Lung (tissue), 11 donors: ENCODE measurements at regions not wholly inside any gene's neighbourhood (a gene's known extent, or its start where the extent isn't known, plus 50 kb on each side); places are given as distances from the start of the nearest gene placed in this dataset.

ENCODE experiments used
- ATAC-seq: fragments of 200-7000 bp; cut with Tn5 transposase; one replicate; pipeline ENCODE4 v1.9.1; 2020; ENCODE audit warnings: moderate number of reproducible peaks; ENCODE audit not compliant: insufficient read depth, low FRiP score
- DNase-seq, 3 donors: peaks; one replicate each; pipeline ENCODE4 v3.0.0-alpha.2; 2013 to 2017
- H3K27ac ChIP-seq, 2 donors: one replicate each; pipeline ENCODE4 v1.5.1; 2013; ENCODE audit warnings: mild to moderate bottlenecking in 2 of 2, moderate library complexity in 2 of 2, control low read depth in 1 of 2, inconsistent platforms in 1 of 2, low read depth in 1 of 2, low read length in 1 of 2
- H3K27me3 ChIP-seq, 3 donors: one replicate each; pipeline ENCODE4 v1.5.1; 2013; ENCODE audit warnings: low read length in 2 of 3; ENCODE audit not compliant: control insufficient read depth in 3 of 3, insufficient read depth in 3 of 3
- H3K36me3 ChIP-seq, 4 donors: one replicate each; pipeline ENCODE4 v1.5.1; 2013; ENCODE audit warnings: low read length in 4 of 4, mild to moderate bottlenecking in 1 of 4, moderate library complexity in 1 of 4; ENCODE audit not compliant: control insufficient read depth in 4 of 4, insufficient read depth in 4 of 4
- H3K4me1 ChIP-seq, 5 donors: one replicate each; pipeline ENCODE4 v1.5.1; 2013; ENCODE audit warnings: low read length in 5 of 5, mild to moderate bottlenecking in 2 of 5, moderate library complexity in 1 of 5; ENCODE audit not compliant: control insufficient read depth in 5 of 5, insufficient read depth in 5 of 5
- H3K4me3 ChIP-seq: one replicate; pipeline ENCODE4 v1.5.1; 2013; ENCODE audit warnings: mild to moderate bottlenecking, control low read depth, moderate library complexity
- H3K9ac ChIP-seq, 2 donors: one replicate each; pipeline ENCODE4 v1.5.1; 2013; ENCODE audit warnings: low read length in 2 of 2, control low read depth in 1 of 2; ENCODE audit not compliant: insufficient read depth in 1 of 2
- H3K9me3 ChIP-seq, 4 donors: one replicate each; pipeline ENCODE4 v1.5.1; 2013; ENCODE audit warnings: low read length in 3 of 4, mild to moderate bottlenecking in 1 of 4, moderate library complexity in 1 of 4; ENCODE audit not compliant: control insufficient read depth in 4 of 4, insufficient read depth in 3 of 4
- CTCF ChIP-seq: IDR thresholded peaks from 2 replicates; pipeline ENCODE4 v1.5.1; 2012; ENCODE audit warnings: mild to moderate bottlenecking; ENCODE audit errors: control extremely low read depth, extremely low read depth
- WGBS, 2 donors: extraction: QIAGEN DNeasy Blood & Tissue Kit; methylation state at CpG; one replicate each; pipeline ENCODE4 v1.1.7; 2013; 5-methylcytosine and 5-hydroxymethylcytosine counted together
- donor health status: control.
- donor health status: control.
- donor health status: Bipolar disorder and iron deficiency.
- donor health status: healthy.
- donor health status: DM: yes; HTN: yes; CAD: no.

GRCh38 chr4:173835903-173836302 is 305.9 kb upstream of the HAND2 start:
- no peak overlapping the region for H3K9ac ChIP-seq
- no peaks in the 10 kb centered on the region for H3K27me3 ChIP-seq
- H3K4me3 ChIP-seq, result no peak overlapping the region
- no peaks in the 10 kb centered on the region for H3K9me3 ChIP-seq
- WGBS, 2 donors, result 58 to 62% methylated on average over 4 of the region's 4 CpGs
- H3K36me3 ChIP-seq, result no peaks in the 10 kb centered on the region
- TF ChIP-seq CTCF, result no peak
- H3K27ac ChIP-seq, result no peak overlapping the region
- peaks cover 0 to 3% (median 0%) of the 10 kb centered on the region in 5 donors for H3K4me1 ChIP-seq
- no peak for ATAC-seq
- DNase-seq, result peak in 1 of 3 donors; percentile 13

GRCh38 chr4:173834151-173834550 is 304.1 kb upstream of the HAND2 start:
- DNase-seq (no peak), ATAC-seq (no peak)
- H3K9me3 ChIP-seq, result no peaks in the 10 kb centered on the region
- H3K27ac ChIP-seq, result no peak overlapping the region
- no peak for TF ChIP-seq CTCF
- H3K27me3 ChIP-seq, result no peaks in the 10 kb centered on the region
- no peak overlapping the region for H3K4me3 ChIP-seq
- 67 to 79% methylated on average over 1 of the region's 1 CpG for WGBS, 2 donors
- no peak overlapping the region for H3K9ac ChIP-seq
- H3K4me1 ChIP-seq, result peaks cover 0 to 3% (median 0%) of the 10 kb centered on the region in 5 donors
- H3K36me3 ChIP-seq, result no peaks in the 10 kb centered on the region

- Histone ChIP-seq H3K36me3 (no peaks in the 10 kb centered on the region), H3K27me3 (no peaks in the 10 kb centered on the region), H3K9ac (no peak overlapping the region), H3K4me3 (no peak overlapping the region), H3K9me3 (no peaks in the 10 kb centered on the region), H3K27ac (no peak overlapping the region), H3K4me1 (peaks cover 0 to 3% (median 0%) of the 10 kb centered on the region in 5 donors)
- 68 to 73% methylated on average over 4 of the region's 4 CpGs for WGBS, 2 donors
- no peak for TF ChIP-seq CTCF
- ATAC-seq (no peak), DNase-seq (peak in 1 of 3 donors; percentile 29)
Measured at GRCh38 chr4:173829565-173829964, 299.5 kb upstream of the HAND2 start.

- Histone ChIP-seq H3K9me3 (no peaks in the 10 kb centered on the region), H3K27ac (no peak overlapping the region), H3K9ac (no peak overlapping the region), H3K36me3 (no peaks in the 10 kb centered on the region), H3K27me3 (no peaks in the 10 kb centered on the region), H3K4me3 (no peak overlapping the region), H3K4me1 (no peaks in the 10 kb centered on the region)
- no peak for TF ChIP-seq CTCF
- DNase-seq (no peak), ATAC-seq (no peak)
- WGBS, 2 donors, result 42 to 47% methylated on average over 2 of the region's 2 CpGs
Measured at GRCh38 chr4:173827707-173828106, 297.7 kb upstream of the HAND2 start.
